ENCODE measurements at regions not wholly inside any gene's neighbourhood (a gene's known extent, or its start where the extent isn't known, plus 50 kb on each side); places are given as distances from the start of the nearest gene placed in this dataset.

GRCh38 chr22:23403152-23403719, 176.9 kb downstream of the IGLL1 start:
- TF ChIP-seq CTCF (IDR thresholded peaks at IDR 0.05; ENCODE audit: low read depth, low read length) = no peak
- no peak for DNase-seq (ENCODE audit: low read depth in 2 of 2)
- H3K4me3 ChIP-seq (replicated peaks in 1 of 2; ENCODE audit: low read depth in 2 of 2, low read length in 2 of 2) = no peak overlapping the region

- TF ChIP-seq CTCF (IDR thresholded peaks at IDR 0.05; ENCODE audit: low read depth, low read length) = peak; percentile 34
- no peak overlapping the region for H3K4me3 ChIP-seq (replicated peaks in 1 of 2; ENCODE audit: low read depth in 2 of 2, low read length in 2 of 2)
- peak; percentile 40 to 56 for DNase-seq (ENCODE audit: low read depth in 2 of 2)
Observed at GRCh38 chr22:23402275-23403151, 177.6 kb downstream of the IGLL1 start.

GRCh38 chr22:23401910-23402274, 178.2 kb downstream of the IGLL1 start:
- no peak for DNase-seq (ENCODE audit: low read depth in 2 of 2)
- no peak for TF ChIP-seq CTCF (IDR thresholded peaks at IDR 0.05; ENCODE audit: low read depth, low read length)
- no peak overlapping the region for H3K4me3 ChIP-seq (replicated peaks in 1 of 2; ENCODE audit: low read depth in 2 of 2, low read length in 2 of 2)

- H3K4me3 ChIP-seq (replicated peaks in 1 of 2; ENCODE audit: low read depth in 2 of 2, low read length in 2 of 2) = no peak overlapping the region
- TF ChIP-seq CTCF (IDR thresholded peaks at IDR 0.05; ENCODE audit: low read depth, low read length) = no peak
- DNase-seq (ENCODE audit: low read depth in 2 of 2) = peak; percentile 14 to 29
Observed at GRCh38 chr22:23401111-23401909, 178.8 kb downstream of the IGLL1 start.

- no peak overlapping the region for H3K4me3 ChIP-seq (replicated peaks in 1 of 2; ENCODE audit: low read depth in 2 of 2, low read length in 2 of 2)
- DNase-seq (ENCODE audit: low read depth in 2 of 2) = no peak
- no peak for TF ChIP-seq CTCF (IDR thresholded peaks at IDR 0.05; ENCODE audit: low read depth, low read length)
Observed at GRCh38 chr22:23400286-23400981, 179.7 kb downstream of the IGLL1 start.

All from cardiac fibroblast (primary cell).